HG02678 (cell line): ENCODE measurements at regions not wholly inside any gene's neighbourhood (a gene's known extent, or its start where the extent isn't known, plus 50 kb on each side); places are given as distances from the start of the nearest gene placed in this dataset.
"Not testable (repeated sequence)": the region's sequence is repeated elsewhere in the genome, so short reads cannot be mapped to it uniquely, and the experiment has no call there.

Source experiments
- ATAC-seq: cut with Tn5 transposase; IDR thresholded peaks from one replicate; pipeline ENCODE4 v1.9.1; 2021; ENCODE audit warnings: mild to moderate bottlenecking, moderate library complexity; ENCODE audit not compliant: unreplicated experiment

DNA sequence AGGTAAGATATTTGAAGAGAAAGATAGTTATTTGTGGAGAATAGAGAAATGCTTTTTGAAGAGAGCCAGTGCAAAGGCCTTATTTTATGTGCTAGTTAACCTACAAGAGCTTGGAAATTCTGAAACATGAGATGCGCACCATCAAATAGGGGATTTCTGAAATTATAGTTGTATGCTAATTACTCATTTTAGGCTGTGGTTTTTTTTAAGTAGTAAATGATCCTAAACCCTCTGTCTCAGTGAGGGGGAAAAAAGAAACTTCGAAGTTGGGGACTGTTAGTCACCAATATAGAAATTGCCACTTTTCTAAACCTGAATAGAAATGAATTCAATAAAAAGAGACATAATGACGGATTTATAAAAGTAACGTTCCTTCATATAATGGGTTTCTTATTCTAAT is 119.3 kb upstream of the MDFIC start:
- no peak for ATAC-seq

DNA sequence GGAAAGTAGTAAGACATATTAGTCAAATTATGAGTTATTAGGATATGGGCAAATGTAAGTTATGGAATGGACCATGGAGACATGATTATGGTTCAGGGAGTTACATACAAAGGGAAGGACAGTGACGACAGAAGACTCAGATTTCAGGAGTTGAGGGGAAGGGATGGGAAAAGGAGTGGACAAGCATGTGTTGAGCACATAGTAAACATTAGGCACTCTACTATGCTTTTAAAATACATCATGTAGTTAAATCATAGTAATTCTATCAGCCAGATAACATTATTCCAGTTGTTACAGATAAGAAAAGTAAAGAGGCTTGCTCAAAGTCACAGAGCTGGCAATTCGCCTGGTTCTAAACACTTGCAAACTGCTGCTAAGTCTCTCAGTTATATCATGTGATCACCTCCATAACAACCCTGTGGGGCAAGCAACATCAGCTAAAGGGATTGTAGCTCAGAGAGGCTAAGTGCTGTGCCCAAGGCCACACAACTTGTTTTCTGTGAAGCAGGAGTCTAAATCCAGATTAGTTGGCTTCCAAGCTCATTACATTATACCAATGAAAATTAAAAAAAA is 115.2 kb upstream of the MDFIC start:
- ATAC-seq = no peak

DNA sequence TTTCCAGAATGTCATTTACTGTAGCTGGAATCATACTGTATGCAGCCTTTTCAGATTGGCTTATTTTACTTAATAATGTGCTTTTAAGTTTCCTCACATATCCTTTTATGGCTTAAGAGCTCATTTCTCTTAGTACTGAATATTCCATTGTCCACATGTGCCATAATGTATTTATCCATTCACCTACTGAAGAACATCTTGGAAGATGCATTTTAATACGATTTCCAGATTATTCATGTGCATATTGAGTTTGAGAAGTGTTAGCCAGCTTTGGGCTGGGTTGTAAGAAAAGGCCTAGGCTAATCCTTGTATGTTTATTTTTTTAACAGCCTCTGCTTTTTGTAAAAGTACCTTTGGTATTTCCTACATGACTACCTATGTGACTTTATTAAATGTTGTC is 109.3 kb upstream of the MDFIC start:
- ATAC-seq = no peak

DNA sequence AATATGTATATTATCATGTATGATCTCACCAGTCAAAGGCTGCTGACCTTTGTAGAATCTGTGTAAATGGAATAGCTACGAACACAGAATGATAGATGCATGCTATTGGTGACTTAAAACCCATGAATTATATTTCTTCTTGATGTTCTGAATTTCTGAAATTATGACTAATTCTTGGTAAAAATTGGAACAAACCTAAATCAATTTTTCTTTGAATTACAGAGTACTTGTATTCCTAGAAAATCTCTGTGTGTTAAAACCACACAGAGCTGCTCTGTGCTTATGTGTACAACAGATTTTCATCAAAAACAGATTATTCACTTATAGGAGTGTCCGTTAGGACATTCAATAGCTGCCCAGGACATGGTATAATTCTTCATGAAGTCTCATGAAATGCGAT is 108.3 kb upstream of the MDFIC start:
- no peak for ATAC-seq

DNA sequence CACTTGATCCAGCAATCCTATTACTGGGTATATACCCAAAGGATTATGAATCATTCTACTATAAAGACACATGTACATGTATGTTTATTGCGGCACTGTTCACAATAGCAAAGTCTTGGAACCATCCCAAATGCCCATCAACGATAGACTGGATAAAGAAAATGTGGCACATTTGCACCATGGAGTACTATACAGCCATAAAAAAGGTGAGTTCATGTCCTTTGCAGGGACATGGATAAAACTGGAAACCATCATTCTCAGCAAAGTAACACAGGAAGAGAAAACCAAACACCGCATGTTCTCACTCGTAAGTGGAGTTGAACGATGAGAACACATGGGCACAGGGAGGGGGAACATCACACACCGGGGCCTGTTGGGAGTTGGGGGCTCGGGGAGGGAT is 104.9 kb upstream of the MDFIC start:
- not testable (repeated sequence) for ATAC-seq

DNA sequence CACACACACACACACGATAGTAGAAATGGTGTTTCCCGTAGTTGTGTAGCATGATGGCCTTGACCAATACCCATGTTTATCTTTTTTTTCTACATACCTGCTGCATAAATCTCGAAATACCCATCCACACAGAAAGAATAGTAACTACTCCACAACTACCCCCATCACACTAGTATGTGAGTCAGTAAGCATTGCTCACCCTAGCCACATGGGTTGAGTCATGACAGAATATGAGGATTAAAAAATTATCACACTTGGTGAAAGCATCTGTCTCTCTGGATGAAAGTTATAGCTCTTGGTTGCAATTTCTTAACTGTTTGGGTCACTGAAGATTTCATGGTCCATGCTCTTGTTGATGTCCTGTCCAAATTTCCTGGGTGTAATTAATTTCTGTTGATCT is 103.4 kb upstream of the MDFIC start:
- ATAC-seq = no peak

DNA sequence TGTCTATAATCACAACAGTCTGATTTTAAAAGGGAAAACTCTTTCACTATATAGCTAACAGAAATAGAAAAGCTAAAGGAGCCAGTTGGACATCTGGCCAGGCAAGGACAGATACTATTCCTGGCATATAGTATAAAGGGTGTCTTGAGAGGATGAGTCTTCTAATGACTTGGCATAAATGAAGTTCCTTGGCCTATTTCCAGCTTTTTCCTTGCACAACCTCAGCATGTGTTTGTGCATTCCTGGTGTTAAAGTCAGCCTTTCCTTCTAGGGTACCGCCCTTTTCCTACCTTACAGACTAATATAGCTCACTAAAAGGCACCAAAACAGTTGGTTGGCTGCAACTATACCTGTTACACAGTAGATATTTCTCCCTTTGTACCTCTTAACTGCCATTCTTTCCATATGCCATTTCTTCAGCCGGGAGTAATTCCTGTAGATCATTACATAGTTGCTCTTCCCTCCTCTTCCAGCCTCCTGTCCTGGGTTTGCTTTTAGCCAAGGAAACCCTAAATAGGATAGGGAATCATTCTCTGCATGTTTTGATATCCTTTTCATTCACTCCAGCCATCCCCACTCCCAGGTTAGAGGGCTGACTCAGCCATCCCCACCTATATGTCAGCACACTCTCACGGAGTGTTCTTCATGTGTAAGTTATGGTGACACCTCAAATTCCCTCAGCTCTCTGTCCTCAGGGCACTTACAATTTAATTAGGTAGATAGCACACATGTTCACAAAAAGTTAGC is 102.1 kb upstream of the MDFIC start:
- no peak for ATAC-seq

DNA sequence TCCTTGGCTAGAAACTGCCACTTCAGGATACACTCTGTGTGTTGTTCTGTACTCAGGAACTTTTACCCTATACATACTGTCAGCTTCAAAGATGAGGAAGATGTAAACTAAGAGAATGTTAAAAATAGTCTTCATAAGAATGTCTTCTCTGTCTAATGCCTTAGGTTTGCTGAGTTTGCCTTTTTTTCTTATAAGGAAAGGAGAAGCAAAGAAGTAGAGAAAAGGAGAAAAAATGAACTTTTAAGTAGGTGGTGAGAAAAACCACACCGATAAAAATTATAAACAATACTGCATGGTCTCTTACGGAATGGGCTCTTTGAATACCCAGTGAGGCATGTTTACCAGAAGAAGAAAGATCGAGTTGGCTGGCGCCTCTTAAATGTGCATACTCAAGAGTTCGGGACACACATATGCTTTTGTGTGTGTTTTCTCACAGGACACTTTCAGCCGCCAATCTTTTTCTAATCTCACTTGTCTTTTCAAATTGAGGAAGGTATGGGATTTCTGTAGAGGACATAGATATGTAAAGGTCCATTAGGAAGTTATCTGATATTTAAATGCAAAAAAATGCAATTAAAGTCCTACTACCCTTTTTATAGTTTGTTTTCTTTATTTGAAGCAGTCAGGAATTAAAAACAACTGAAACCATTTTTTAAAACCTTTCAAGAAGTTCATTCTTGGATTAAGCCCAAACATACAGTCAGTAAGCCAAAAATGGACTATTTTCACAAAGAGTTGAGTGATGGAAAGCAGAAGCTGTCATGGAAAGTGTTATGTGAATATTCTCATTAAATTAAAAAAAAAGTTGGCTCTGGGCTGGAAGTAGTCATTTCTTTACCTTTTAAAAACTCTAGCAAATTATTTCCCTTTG is 100.6 kb upstream of the MDFIC start:
- no peak for ATAC-seq

DNA sequence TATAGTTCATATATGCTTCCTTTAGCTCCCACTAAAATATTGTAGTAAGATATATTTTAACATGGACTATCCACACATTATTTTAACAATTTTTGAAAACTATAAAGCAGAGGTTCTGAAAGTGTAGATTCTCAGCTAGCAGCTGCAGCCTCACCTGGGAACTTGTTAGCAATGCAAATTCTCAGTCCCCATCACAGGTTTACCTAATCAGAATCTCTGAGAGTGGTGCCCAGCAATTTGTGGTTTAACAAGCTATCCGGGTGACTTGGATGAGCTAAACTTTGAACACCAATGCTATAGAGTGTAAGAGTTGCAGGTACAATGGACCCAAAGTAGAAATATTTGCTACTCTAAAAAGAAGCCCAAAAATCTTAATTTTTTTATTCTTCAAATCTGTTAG is 99.8 kb upstream of the MDFIC start:
- no peak for ATAC-seq

DNA sequence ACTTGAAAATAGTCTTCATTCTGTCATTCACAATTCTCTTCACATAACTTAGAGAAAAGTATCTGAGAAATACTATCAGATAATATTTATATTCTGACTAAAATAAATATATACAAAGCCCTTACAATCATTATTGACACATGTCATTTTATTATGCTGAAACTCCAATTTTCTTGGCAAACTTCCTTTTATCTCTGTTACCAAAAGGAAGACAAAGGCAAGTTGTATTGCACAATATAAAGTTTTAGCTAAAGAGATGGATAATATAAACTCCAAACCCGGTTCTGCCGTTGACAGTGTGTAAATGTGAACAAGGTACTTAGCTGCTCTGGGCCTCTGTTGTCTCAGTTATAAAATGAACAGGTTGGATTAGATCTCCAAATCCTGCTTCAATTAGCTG is 99.0 kb upstream of the MDFIC start:
- no peak for ATAC-seq

DNA sequence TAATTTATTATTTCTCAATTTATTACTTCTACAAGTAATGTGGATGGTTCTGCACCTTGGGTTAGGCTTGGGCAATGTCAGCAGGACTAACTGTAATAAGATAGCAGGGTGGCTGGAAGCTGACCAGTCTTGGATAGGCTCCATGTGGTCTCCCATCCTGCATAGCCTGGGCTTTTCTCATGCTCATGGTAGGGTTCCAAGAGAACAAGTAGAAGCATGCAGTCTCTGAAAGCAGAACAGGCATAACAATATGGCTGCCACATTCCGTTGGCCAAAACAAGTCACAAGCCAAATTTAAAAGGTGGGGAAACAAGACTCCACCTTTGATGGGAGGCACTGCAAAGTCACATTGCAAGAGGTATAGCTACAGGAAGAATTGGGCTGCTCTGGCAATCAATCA is 98.6 kb upstream of the MDFIC start:
- no peak for ATAC-seq

DNA sequence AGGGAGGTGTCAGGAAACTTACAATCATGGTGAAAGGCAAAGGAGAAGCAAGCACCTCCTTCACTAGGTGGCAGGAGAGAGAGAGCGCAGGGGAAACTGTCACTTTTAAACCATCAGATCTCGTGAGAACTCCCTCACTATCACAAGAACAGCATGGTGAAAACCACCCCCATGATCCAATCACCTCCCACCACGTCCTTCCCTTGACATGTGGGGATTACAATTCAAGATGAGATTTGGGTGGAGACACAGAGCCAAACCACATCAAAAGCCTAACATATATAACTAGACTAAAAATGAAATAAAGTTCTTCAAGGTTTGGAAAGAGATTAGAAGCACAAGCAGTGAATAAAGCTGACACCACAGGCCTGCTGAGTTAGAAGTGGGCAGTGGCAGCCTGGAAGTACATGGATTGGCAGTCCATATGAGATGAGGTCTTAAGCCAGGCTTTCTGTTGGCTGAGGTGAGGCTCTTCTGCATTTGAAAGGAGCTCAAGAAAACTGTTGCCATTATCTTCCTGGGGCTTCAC is 96.4 kb upstream of the MDFIC start:
- no peak for ATAC-seq

DNA sequence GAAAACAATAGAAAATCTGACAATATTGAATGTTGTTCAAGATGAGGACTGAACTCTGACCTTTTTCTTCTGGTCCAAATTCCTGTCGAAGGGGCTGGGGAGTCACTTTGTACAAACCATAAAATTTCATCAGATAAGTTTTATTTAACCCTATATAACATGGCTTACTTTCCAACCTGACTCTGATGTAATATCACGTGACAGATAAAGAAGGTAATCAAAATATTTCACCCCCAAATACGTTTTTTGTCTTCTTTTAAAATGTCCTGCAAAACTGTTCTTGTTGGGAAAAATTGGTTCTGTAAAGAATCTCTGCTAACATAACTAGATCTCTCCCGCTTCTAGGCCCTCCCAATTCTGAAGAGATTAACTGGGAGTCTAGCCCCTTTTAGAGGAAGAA is 90.9 kb upstream of the MDFIC start:
- no peak for ATAC-seq

DNA sequence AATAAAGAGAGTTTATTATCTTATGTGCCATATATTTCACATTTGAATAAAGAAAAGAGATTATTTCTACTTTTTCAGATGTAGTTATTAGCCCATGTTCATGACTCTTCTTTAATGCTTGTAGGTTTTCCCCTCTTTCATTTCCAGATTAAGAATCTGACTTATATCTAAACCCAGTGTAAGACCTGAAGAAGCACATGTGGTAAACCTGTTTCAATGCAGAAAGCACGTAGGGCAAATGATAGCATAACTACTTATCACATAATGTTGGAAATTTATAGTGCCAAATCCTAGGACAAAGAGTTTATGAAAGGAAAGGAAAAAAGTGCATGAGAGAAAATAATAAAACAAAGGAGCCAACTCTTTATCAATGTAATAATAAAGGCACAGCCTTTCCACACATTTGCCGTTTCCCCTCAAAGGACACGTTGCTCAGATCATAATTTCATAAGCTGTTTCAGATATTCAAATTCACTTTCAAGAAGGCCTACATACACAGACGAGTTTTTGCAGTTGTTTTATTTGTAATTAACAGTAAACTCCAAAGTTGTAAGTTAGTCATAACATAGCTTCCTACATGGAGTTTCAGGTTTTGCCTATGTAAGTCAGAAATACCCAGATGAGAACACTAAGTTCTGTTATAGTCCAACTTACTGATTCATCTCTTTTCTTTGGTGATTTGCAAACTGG is 88.8 kb upstream of the MDFIC start:
- peak; percentile 89 for ATAC-seq

DNA sequence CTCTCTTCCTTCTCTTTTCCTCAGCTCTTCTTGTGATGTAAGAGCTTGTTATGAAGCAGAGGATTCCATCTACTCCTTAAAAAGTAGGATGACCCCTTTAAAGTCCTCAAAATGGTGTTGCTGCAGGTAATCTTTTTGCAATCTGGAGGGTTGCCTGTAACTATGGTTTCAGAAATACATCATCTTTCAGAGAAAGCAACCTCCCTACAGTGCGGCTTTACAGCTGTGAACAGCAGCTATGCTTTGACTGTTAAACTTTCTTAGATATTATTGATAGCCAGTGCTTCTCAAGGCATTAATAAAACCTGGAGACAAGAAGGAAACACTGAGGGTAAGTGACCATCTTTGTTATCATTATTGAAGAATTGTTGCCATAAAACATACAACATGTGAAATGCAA is 86.6 kb upstream of the MDFIC start:
- ATAC-seq = no peak

DNA sequence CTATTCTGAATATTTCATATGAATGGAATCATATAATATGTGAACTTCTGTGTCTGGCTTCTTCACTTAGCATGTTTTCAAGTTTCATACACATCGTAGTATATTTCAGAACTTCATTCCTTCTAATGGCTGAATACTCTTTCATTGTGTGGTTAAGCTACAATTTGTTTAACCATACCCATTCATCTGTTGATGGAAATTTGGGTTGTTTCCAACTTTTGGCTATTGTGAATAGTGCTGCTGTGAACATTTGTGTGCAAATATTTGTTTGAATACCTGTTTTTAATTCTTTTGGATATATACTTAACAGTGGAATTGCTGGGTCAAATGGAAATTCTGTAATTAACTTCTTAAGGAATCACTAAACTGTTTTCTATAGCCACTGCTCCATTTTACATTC is 86.0 kb upstream of the MDFIC start:
- ATAC-seq = no peak

DNA sequence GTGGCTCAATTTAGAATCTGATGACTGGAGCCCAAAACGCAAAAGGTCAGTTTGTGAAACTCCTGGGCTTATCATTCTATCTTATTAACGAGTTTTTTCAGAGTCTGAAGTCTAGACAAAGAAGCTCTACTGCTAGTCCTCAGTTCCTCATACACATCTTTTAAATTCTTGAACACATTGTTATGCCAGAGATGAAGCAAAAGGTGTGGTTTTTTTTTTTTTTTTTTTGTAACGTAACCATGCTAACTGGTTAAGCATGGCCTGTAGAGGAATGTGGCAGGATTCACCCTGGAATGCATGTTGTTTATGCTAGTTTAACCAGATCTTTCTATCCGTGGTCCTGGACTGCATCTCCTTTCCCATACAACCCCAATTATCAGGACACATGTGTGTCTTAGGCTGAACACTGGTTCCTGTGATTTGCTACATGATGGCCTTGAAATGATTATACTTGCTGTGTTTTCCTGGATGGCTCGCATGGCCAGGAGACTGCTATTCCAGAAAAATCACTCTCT is 79.3 kb upstream of the MDFIC start:
- no peak for ATAC-seq

DNA sequence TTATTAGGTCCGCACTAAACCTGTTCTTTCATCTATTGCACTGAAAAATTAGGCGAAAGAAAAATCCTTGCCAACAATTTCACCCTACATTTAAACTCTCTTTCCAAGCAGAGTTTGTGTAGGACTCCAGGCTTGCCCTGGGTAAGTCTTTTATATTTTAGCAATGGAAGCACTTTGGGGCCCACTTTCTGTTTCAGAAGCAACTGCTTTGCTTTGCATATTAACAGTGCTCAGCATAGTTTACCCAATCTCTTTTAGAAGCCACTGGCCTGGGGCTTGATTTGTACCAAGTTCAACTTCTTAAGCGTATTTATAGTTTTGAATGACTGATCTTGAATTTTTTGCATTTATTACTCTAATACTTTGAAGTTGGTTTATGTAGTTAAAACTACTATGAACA is 78.8 kb upstream of the MDFIC start:
- ATAC-seq = peak; percentile 67

DNA sequence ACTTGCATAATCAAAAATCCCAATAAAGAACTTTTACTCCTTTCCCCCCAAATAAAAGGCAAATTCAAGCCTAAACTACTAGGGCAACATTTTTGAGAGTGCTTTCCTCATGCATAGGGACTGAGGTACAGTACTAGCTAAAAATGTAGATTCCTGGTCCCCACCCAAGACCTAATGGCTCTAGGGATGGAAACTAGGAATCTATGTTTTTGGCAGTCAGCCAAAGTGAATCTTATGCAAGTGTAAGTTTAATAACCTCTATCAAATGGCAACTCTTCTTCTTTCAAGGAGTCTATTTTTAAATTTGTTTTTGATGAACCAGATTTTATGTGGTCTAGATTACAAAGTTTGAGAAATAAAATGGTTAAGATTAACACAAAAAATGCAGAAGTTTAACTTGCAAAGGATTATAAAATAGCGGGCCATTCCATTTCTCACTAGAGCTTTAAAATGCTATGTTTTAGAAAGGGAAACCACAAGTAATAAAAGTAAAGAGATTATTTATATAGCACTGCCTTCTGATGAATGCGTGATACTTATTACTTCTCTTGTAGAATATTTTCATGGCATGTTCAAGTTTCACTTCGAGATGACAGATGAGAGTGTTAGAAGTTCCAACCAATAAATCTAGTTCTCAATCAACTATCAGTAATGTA is 70.4 kb upstream of the MDFIC start:
- ATAC-seq = no peak

DNA sequence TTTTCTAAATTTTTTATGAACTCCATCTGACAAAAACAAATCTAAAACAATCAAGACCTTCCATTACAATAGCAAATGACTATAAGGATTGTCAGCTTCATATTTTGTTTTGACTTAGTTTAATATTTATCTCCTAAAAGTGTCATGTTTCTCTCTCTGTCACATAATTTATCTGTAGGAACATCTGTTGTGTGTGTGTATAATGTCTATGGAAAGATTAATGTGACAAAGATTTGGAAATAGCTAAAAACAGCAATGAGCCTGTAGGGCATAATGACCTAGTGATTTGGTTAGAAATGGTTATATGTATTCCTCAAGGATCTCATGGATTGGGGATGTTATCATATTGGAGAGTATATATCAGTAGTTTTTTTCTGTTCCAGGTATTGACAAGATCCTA is 69.6 kb upstream of the MDFIC start:
- no peak for ATAC-seq

DNA sequence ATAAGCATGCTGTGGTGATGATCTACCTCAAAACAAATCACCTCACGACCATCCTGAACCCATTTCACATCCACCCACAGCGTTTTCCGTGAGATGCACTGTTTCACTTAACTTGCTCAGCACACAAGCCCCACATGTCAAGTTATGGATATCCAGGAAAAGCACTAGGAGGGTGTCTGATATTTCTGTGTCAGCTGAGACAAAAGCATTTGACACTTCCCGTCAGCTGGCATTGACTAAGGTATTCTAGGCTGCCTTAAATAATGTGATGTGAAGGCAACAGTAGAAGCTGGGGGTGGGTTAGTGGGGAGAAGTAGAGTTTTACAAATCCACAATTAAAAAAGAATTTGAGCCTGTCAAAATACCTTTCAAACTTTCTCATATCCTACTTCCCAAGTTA is 68.7 kb upstream of the MDFIC start:
- no peak for ATAC-seq
